ENCODE measurements at regions not wholly inside any gene's neighbourhood (a gene's known extent, or its start where the extent isn't known, plus 50 kb on each side); places are given as distances from the start of the nearest gene placed in this dataset.

DNA sequence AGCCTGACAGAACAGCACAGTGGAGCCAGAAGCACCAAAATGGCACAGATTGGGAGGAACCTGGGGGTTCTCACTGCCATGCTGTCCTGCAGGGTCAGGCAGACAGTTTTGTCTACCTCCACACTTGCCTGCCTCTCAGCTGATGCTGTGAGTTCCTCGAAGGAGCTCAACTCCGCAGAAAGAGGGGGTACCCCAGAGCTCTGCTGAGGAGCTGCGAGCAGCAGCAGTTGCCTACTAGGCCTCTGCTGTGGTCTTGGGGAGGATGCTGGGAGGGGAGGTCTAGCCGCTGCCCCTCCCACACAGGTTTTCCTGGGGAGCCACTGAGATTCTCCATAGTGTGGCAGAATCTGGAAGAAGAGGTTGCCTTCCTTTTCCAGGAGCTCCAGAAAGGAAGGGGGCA is 192.5 kb downstream of the FOXD2 start:
- Histone ChIP-seq H3K36me3 (ENCODE audit: control insufficient read depth in 2 of 3, insufficient read depth in 3 of 3, low read length in 3 of 3) (no peaks in the 10 kb centered on the region), H3K9ac (ENCODE audit: low read length in 3 of 3) (no peak overlapping the region), H3K27ac (ENCODE audit: low read depth in 2 of 2, low read length in 2 of 2) (no peak overlapping the region), H3K27me3 (ENCODE audit: control insufficient read depth, insufficient read depth, low read length) (no peaks in the 10 kb centered on the region), H3K4me1 (ENCODE audit: control insufficient read depth in 2 of 3, insufficient read depth in 2 of 3, low read depth in 1 of 3, low read length in 3 of 3) (no peaks in the 10 kb centered on the region), H3K9me3 (ENCODE audit: control insufficient read depth in 2 of 3, insufficient read depth in 1 of 3, low read length in 3 of 3) (no peaks in the 10 kb centered on the region), H3K4me3 (ENCODE audit: low read length in 3 of 3) (no peak overlapping the region)
- no peak for FAIRE-seq
- no peak for TF ChIP-seq CTCF (IDR thresholded peaks at IDR 0.05; ENCODE audit: borderline replicate concordance, extremely low read depth, insufficient read depth)
- DNase-seq = peak in 1 of 5 donors; percentile 22
- intact Hi-C loops (cut with DNase I) = no loop called here

DNA sequence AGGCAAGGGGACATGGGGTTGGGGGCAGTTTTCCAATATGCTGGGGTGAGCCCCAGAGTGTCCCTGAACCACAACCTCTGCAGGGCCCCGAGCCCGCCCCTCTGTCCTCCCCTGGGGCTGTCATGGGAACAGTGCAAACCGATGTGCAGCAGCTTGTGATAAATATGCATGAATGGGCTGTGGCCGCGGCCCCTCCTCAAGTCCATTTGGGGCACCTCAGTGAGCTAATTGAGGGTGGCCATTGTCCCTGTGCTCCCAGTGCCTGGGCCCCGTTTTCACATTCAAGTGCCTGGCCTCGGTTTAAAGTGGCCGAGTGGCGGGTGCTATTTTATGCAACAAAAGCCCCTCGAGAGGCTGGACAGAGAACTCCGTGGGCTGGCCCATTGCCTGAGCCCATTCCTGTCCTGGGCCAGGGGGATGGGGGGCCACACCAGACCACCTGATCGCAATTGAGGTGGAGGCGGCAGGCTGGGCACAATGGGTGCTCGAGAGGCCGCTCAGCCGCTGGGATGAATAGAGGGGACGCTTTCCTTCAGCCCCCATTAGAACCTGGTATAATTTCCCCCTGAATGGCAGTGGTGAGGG is 193.7 kb downstream of the FOXD2 start:
- H3K9me3 ChIP-seq (ENCODE audit: control insufficient read depth in 2 of 3, insufficient read depth in 1 of 3, low read length in 3 of 3) = no peaks in the 10 kb centered on the region
- no peak overlapping the region for H3K4me3 ChIP-seq (ENCODE audit: low read length in 3 of 3)
- H3K36me3 ChIP-seq (ENCODE audit: control insufficient read depth in 2 of 3, insufficient read depth in 3 of 3, low read length in 3 of 3) = no peaks in the 10 kb centered on the region
- no peak for FAIRE-seq
- no peaks in the 10 kb centered on the region for H3K27me3 ChIP-seq (ENCODE audit: control insufficient read depth, insufficient read depth, low read length)
- TF ChIP-seq CTCF (IDR thresholded peaks at IDR 0.05; ENCODE audit: borderline replicate concordance, extremely low read depth, insufficient read depth) = no peak
- DNase-seq = peak in 1 of 5 donors; percentile 17
- H3K9ac ChIP-seq (ENCODE audit: low read length in 3 of 3) = no peak overlapping the region
- intact Hi-C loops (cut with DNase I) = no loop called here
- H3K27ac ChIP-seq (ENCODE audit: low read depth in 2 of 2, low read length in 2 of 2) = no peak overlapping the region
- H3K4me1 ChIP-seq (ENCODE audit: control insufficient read depth in 2 of 3, insufficient read depth in 2 of 3, low read depth in 1 of 3, low read length in 3 of 3) = no peaks in the 10 kb centered on the region

- no peaks in the 10 kb centered on the region for H3K9me3 ChIP-seq (ENCODE audit: control insufficient read depth in 2 of 3, insufficient read depth in 1 of 3, low read length in 3 of 3)
- H3K27ac ChIP-seq (ENCODE audit: low read depth in 2 of 2, low read length in 2 of 2) = no peak overlapping the region
- H3K9ac ChIP-seq (ENCODE audit: low read length in 3 of 3) = no peak overlapping the region
- FAIRE-seq = no peak
- H3K4me1 ChIP-seq (ENCODE audit: control insufficient read depth in 2 of 3, insufficient read depth in 2 of 3, low read depth in 1 of 3, low read length in 3 of 3) = peaks cover 0 to 2% (median 0%) of the 10 kb centered on the region in 3 donors
- no peaks in the 10 kb centered on the region for H3K27me3 ChIP-seq (ENCODE audit: control insufficient read depth, insufficient read depth, low read length)
- peak in 2 of 5 donors; percentile 23 to 33 for DNase-seq
- intact Hi-C loops (cut with DNase I) = no loop called here
- H3K4me3 ChIP-seq (ENCODE audit: low read length in 3 of 3) = no peak overlapping the region
- H3K36me3 ChIP-seq (ENCODE audit: control insufficient read depth in 2 of 3, insufficient read depth in 3 of 3, low read length in 3 of 3) = no peaks in the 10 kb centered on the region
- TF ChIP-seq CTCF (IDR thresholded peaks at IDR 0.05; ENCODE audit: borderline replicate concordance, extremely low read depth, insufficient read depth) = no peak
Observed at GRCh38 chr1:47635111-47635510, 197.3 kb downstream of the FOXD2 start.

DNA sequence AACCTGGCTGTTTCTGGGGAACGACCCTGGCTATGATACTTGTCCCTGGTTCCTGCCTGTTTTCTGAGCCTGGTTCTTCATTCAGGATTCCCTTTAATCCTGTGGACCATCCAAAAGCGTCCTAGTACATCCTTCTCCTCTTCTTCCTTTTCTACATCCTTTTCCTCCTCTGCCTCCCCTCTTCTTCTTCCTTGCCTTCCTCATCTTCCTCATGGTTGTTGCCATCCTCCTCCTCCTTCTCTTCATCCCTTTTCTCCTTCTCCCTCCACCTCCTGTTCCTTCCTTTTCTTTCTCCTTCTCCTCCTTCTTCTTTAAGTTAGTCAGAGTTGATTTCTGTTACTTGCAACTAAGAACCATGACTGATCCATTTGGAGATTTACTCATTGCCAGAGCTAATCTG is 197.8 kb downstream of the FOXD2 start:
- no peaks in the 10 kb centered on the region for H3K36me3 ChIP-seq (ENCODE audit: control insufficient read depth in 2 of 3, insufficient read depth in 3 of 3, low read length in 3 of 3)
- no peak for TF ChIP-seq CTCF (IDR thresholded peaks at IDR 0.05; ENCODE audit: borderline replicate concordance, extremely low read depth, insufficient read depth)
- no peaks in the 10 kb centered on the region for H3K9me3 ChIP-seq (ENCODE audit: control insufficient read depth in 2 of 3, insufficient read depth in 1 of 3, low read length in 3 of 3)
- H3K27me3 ChIP-seq (ENCODE audit: control insufficient read depth, insufficient read depth, low read length) = no peaks in the 10 kb centered on the region
- intact Hi-C loops (cut with DNase I) = no loop called here
- H3K4me3 ChIP-seq (ENCODE audit: low read length in 3 of 3) = no peak overlapping the region
- FAIRE-seq (no peak), DNase-seq (no peak)
- no peak overlapping the region for H3K9ac ChIP-seq (ENCODE audit: low read length in 3 of 3)
- peaks cover 0 to 4% (median 0%) of the 10 kb centered on the region in 3 donors for H3K4me1 ChIP-seq (ENCODE audit: control insufficient read depth in 2 of 3, insufficient read depth in 2 of 3, low read depth in 1 of 3, low read length in 3 of 3)
- H3K27ac ChIP-seq (ENCODE audit: low read depth in 2 of 2, low read length in 2 of 2) = no peak overlapping the region

Data from kidney (tissue), 13 donors.